CD14-positive monocyte (primary cell): ENCODE measurements at regions not wholly inside any gene's neighbourhood (a gene's known extent, or its start where the extent isn't known, plus 50 kb on each side); places are given as distances from the start of the nearest gene placed in this dataset.

Experiments used
- DNase-seq, 3 donors: peaks; one replicate each; pipeline ENCODE4 v3.0.0-alpha.2; 2011 to 2022
- H2AFZ ChIP-seq: 2 replicates; pipeline ENCODE4 v1.6.0; 2012; ENCODE audit warnings: mild to moderate bottlenecking, low read depth, low read length, inconsistent platforms; ENCODE audit not compliant: insufficient read depth, poor library complexity, severe bottlenecking
- H3K27ac ChIP-seq, 2 donors: 1 replicate in 1 of 2; 2 replicates in 1 of 2; pipeline ENCODE4 v1.5.1; 2012 to 2013; ENCODE audit warnings: low read length in 2 of 2, control low read depth in 1 of 2, inconsistent platforms in 1 of 2, low read depth in 1 of 2, mild to moderate bottlenecking in 1 of 2
- H3K27me3 ChIP-seq, 2 donors: one replicate each; pipeline versions ENCODE4 v1.6.0 to v1.6.1; 2011 to 2013; ENCODE audit warnings: low read length in 2 of 2; ENCODE audit not compliant: control insufficient read depth in 2 of 2, insufficient read depth in 2 of 2
- H3K36me3 ChIP-seq, 2 donors: replicated peaks in 1 of 2; 1 replicate in 1 of 2; 2 replicates in 1 of 2; pipeline versions ENCODE4 v1.5.1 to v1.6.1; 2012 to 2013; ENCODE audit warnings: low read length in 2 of 2, control low read depth in 1 of 2, inconsistent platforms in 1 of 2, mild to moderate bottlenecking in 1 of 2; ENCODE audit not compliant: insufficient read depth in 2 of 2, control insufficient read depth in 1 of 2
- H3K4me1 ChIP-seq, 2 donors: 1 replicate in 1 of 2; 2 replicates in 1 of 2; pipeline versions ENCODE4 v1.5.1 to v1.6.1; 2012 to 2013; ENCODE audit warnings: low read length in 2 of 2, control low read depth in 1 of 2, inconsistent platforms in 1 of 2, mild to moderate bottlenecking in 1 of 2, moderate library complexity in 1 of 2; ENCODE audit not compliant: insufficient read depth in 2 of 2, control insufficient read depth in 1 of 2
- H3K4me2 ChIP-seq: replicated peaks from 2 replicates; pipeline ENCODE3; 2012; ENCODE audit warnings: low read length, moderate library complexity, mild to moderate bottlenecking; ENCODE audit not compliant: poor library complexity, severe bottlenecking; ENCODE audit errors: extremely low read depth
- H3K4me3 ChIP-seq, 3 experiments: fragments of 200-600 bp in 1 of 3; sonication (generic) in 1 of 3; replicated peaks in 1 of 3; 1 replicate in 2 of 3; 2 replicates in 1 of 3; pipeline ENCODE4 v1.5.1; 2011 to 2013; ENCODE audit warnings: low read length in 3 of 3, mild to moderate bottlenecking in 3 of 3, control low read depth in 2 of 3, low read depth in 2 of 3, inconsistent platforms in 1 of 3, moderate library complexity in 1 of 3
- H3K79me2 ChIP-seq: 2 replicates; pipeline ENCODE4 v1.6.0; 2012; ENCODE audit warnings: mild to moderate bottlenecking, control low read depth, inconsistent platforms, low read length, moderate library complexity; ENCODE audit not compliant: insufficient read depth
- H3K9ac ChIP-seq: 2 replicates; pipeline ENCODE4 v1.6.0; 2017; ENCODE audit warnings: low read length, mild to moderate bottlenecking; ENCODE audit not compliant: insufficient read depth, poor library complexity, severe bottlenecking
- H3K9me3 ChIP-seq, 2 donors: replicated peaks in 1 of 2; 1 replicate in 1 of 2; 2 replicates in 1 of 2; pipeline versions ENCODE4 v1.5.1 to v1.6.1; 2012 to 2013; ENCODE audit warnings: low read length in 2 of 2, control low read depth in 1 of 2; ENCODE audit not compliant: control insufficient read depth in 1 of 2, insufficient read depth in 1 of 2
- H4K20me1 ChIP-seq: 2 replicates; pipeline ENCODE4 v1.6.0; 2012; ENCODE audit warnings: mild to moderate bottlenecking, low read length, control low read depth, moderate library complexity; ENCODE audit not compliant: insufficient read depth
- H3K27ac Mint-ChIP-seq, 7 donors: one replicate each; pipeline ENCODE4 v1.8.0; 2020; ENCODE audit warnings: mild to moderate bottlenecking in 7 of 7, mixed read lengths in 7 of 7, moderate library complexity in 6 of 7, inconsistent platforms in 2 of 7
- H3K27me3 Mint-ChIP-seq, 3 donors: one replicate each; pipeline ENCODE4 v1.8.0; 2021 to 2022; ENCODE audit warnings: low read depth in 3 of 3, mild to moderate bottlenecking in 3 of 3, mixed read lengths in 3 of 3, moderate library complexity in 3 of 3, inconsistent platforms in 1 of 3
- H3K36me3 Mint-ChIP-seq, 2 donors: one replicate each; pipeline ENCODE4 v1.8.0; 2020; ENCODE audit warnings: mixed read lengths in 2 of 2, inconsistent platforms in 1 of 2, mild to moderate bottlenecking in 1 of 2
- H3K4me1 Mint-ChIP-seq: one replicate; pipeline ENCODE4 v1.8.0; 2020; ENCODE audit warnings: mild to moderate bottlenecking, mixed read lengths
- H3K4me3 Mint-ChIP-seq, 2 donors: one replicate each; pipeline ENCODE4 v1.8.0; 2020; ENCODE audit warnings: mild to moderate bottlenecking in 2 of 2, mixed read lengths in 2 of 2, moderate library complexity in 1 of 2
- H3K9me3 Mint-ChIP-seq, 7 donors: one replicate each; pipeline ENCODE4 v1.8.0; 2020 to 2022; ENCODE audit warnings: mixed read lengths in 7 of 7, mild to moderate bottlenecking in 6 of 7, moderate library complexity in 6 of 7, inconsistent platforms in 2 of 7
- CTCF ChIP-seq: fragments of 200-600 bp; IDR thresholded peaks from one replicate; pipeline ENCODE4 v1.8.0; 2022; ENCODE audit warnings: antibody characterized with exemption, mild to moderate bottlenecking
- WGBS: methylation state at CpG from one replicate; pipeline ENCODE4 v1.1.5; 2013; ENCODE audit warnings: missing lambda C conversion rate; ENCODE audit not compliant: insufficient coverage; 5-methylcytosine and 5-hydroxymethylcytosine counted together
- intact Hi-C, 2 donors: fragments of 100-400 bp; cut with micrococcal nuclease; formaldehyde crosslinking; loops; one replicate each; pipeline versions ENCODE4 v1.15.0 to v1.15.1; 2023

GRCh38 chr7:121557034-121557892 is 161.2 kb upstream of the FAM3C start:
- no peak overlapping the region for H3K27ac ChIP-seq
- WGBS = 100% methylated on average over 2 of the region's 4 CpGs

GRCh38 chr7:121555558-121555957 is 159.4 kb upstream of the FAM3C start:
- no peak overlapping the region for H3K4me3 Mint-ChIP-seq
- no peak for TF ChIP-seq CTCF
- H3K4me1 ChIP-seq = no peaks in the 10 kb centered on the region
- no peaks in the 10 kb centered on the region for H3K27me3 ChIP-seq
- intact Hi-C loops = no loop called here
- no peaks in the 10 kb centered on the region for H3K9me3 Mint-ChIP-seq
- no peaks in the 10 kb centered on the region for H3K9me3 ChIP-seq
- H3K27ac Mint-ChIP-seq = no peak overlapping the region
- H3K79me2 ChIP-seq = no peaks in the 10 kb centered on the region
- no peak for DNase-seq
- H2AFZ ChIP-seq = no peak overlapping the region
- H3K27me3 Mint-ChIP-seq = peaks cover 0 to 2% (median 0%) of the 10 kb centered on the region in 3 donors
- H3K27ac ChIP-seq = no peak overlapping the region
- H3K4me2 ChIP-seq = no peak overlapping the region
- H3K36me3 ChIP-seq = no peaks in the 10 kb centered on the region
- no peaks in the 10 kb centered on the region for H4K20me1 ChIP-seq
- 86% methylated on average over 1 of the region's 3 CpGs for WGBS
- H3K9ac ChIP-seq = no peak overlapping the region
- H3K4me3 ChIP-seq = no peak overlapping the region
- no peaks in the 10 kb centered on the region for H3K4me1 Mint-ChIP-seq
- H3K36me3 Mint-ChIP-seq = no peaks in the 10 kb centered on the region

More at GRCh38 chr7:121557034-121557892, 161.2 kb upstream of the FAM3C start:
- no peak overlapping the region for H2AFZ ChIP-seq
- no peaks in the 10 kb centered on the region for H3K27me3 ChIP-seq
- H4K20me1 ChIP-seq = no peaks in the 10 kb centered on the region
- Mint-ChIP-seq H3K4me3 (no peak overlapping the region), H3K27me3 (peaks cover 0 to 3% (median 2%) of the 10 kb centered on the region in 3 donors), H3K4me1 (no peaks in the 10 kb centered on the region), H3K9me3 (no peaks in the 10 kb centered on the region), H3K36me3 (no peaks in the 10 kb centered on the region), H3K27ac (no peak overlapping the region)
- no peaks in the 10 kb centered on the region for H3K9me3 ChIP-seq
- intact Hi-C loops = no loop called here
- no peak for TF ChIP-seq CTCF
- no peak overlapping the region for H3K4me3 ChIP-seq
- no peaks in the 10 kb centered on the region for H3K79me2 ChIP-seq
- H3K4me1 ChIP-seq = no peaks in the 10 kb centered on the region
- no peak for DNase-seq
- H3K4me2 ChIP-seq = no peak overlapping the region
- H3K36me3 ChIP-seq = no peaks in the 10 kb centered on the region
- H3K9ac ChIP-seq = no peak overlapping the region
